ENCODE measurements at regions not wholly inside any gene's neighbourhood (a gene's known extent, or its start where the extent isn't known, plus 50 kb on each side); places are given as distances from the start of the nearest gene placed in this dataset.
"Not testable (repeated sequence)": the region's sequence is repeated elsewhere in the genome, so short reads cannot be mapped to it uniquely, and the experiment has no call there.

- Histone ChIP-seq H3K4me3 (no peak overlapping the region), H3K27me3 (no peaks in the 10 kb centered on the region), H3K9me3 (no peaks in the 10 kb centered on the region), H3K27ac (no peak overlapping the region), H3K36me3 (no peaks in the 10 kb centered on the region), H3K4me1 (peaks cover 0 to 30% (median 21%) of the 10 kb centered on the region in 9 donors)
- 85 to 88% methylated on average over 3 of the region's 3 CpGs for WGBS, 2 donors
- intact Hi-C loops (cut with DNase I), result loop anchor here in 2 of 10 donors (1.0 to 5.0 kb wide), 2 partner anchors 14 to 83 kb away; no protein-coding TSS in a partner anchor
- no peak for TF ChIP-seq CTCF (IDR thresholded peaks at IDR 0.05)
- DNase-seq (no peak), ATAC-seq (no peak)
Measured at GRCh38 chr21:15124731-15125130, 59.9 kb upstream of the NRIP1 start.

- intact Hi-C loops (cut with DNase I), result no loop called here
- H3K9me3 ChIP-seq, result no peaks in the 10 kb centered on the region
- no peak for TF ChIP-seq CTCF (IDR thresholded peaks at IDR 0.05)
- H3K27ac ChIP-seq, result no peak overlapping the region
- H3K27me3 ChIP-seq, result no peaks in the 10 kb centered on the region
- H3K36me3 ChIP-seq, result no peaks in the 10 kb centered on the region
- H3K4me1 ChIP-seq, result peaks cover 0 to 21% (median 14%) of the 10 kb centered on the region in 9 donors
- WGBS, 2 donors, result 27 to 28% methylated on average over 3 of the region's 3 CpGs
- peak in 6 of 8 donors; percentile 33 to 70 (median 40) for ATAC-seq
- DNase-seq, result no peak
- H3K4me3 ChIP-seq, result no peak overlapping the region
Measured at GRCh38 chr21:15126948-15127347, 62.1 kb upstream of the NRIP1 start.

- no peaks in the 10 kb centered on the region for H3K36me3 ChIP-seq
- intact Hi-C loops (cut with DNase I), result no loop called here
- H3K4me3 ChIP-seq, result no peak overlapping the region
- no peak for ATAC-seq
- TF ChIP-seq CTCF (IDR thresholded peaks at IDR 0.05), result no peak
- no peak for DNase-seq
- no peaks in the 10 kb centered on the region for H3K27me3 ChIP-seq
- H3K27ac ChIP-seq, result no peak overlapping the region
- H3K4me1 ChIP-seq, result peaks cover 0 to 16% (median 11%) of the 10 kb centered on the region in 9 donors
- H3K9me3 ChIP-seq, result no peaks in the 10 kb centered on the region
Measured at GRCh38 chr21:15127437-15127836, 62.6 kb upstream of the NRIP1 start.

- Histone ChIP-seq H3K4me1 (peaks cover 0 to 14% (median 8%) of the 10 kb centered on the region in 9 donors), H3K36me3 (no peaks in the 10 kb centered on the region), H3K4me3 (no peak overlapping the region), H3K27me3 (no peaks in the 10 kb centered on the region), H3K27ac (no peak overlapping the region), H3K9me3 (no peaks in the 10 kb centered on the region)
- ATAC-seq, result no peak
- intact Hi-C loops (cut with DNase I), result no loop called here
- TF ChIP-seq CTCF (IDR thresholded peaks at IDR 0.05), result no peak
- WGBS, 2 donors, result 73 to 74% methylated on average over 1 of the region's 1 CpG
- no peak for DNase-seq
Measured at GRCh38 chr21:15128267-15128666, 63.5 kb upstream of the NRIP1 start.

GRCh38 chr21:15128714-15129113 lies 63.9 kb upstream of the NRIP1 start:
- H3K9me3 ChIP-seq; H3K36me3 ChIP-seq; H3K27me3 ChIP-seq; intact Hi-C loops (cut with DNase I); DNase-seq; ATAC-seq; H3K27ac ChIP-seq; H3K4me3 ChIP-seq: not testable (repeated sequence)
- H3K4me1 ChIP-seq, result peaks cover 0 to 14% (median 8%) of the 10 kb centered on the region in 9 donors
